Heart right ventricle (tissue), 16 donors: ENCODE measurements at regions not wholly inside any gene's neighbourhood (a gene's known extent, or its start where the extent isn't known, plus 50 kb on each side); places are given as distances from the start of the nearest gene placed in this dataset.

Source experiments
- ATAC-seq, 8 donors: fragments of 200-7000 bp; cut with Tn5 transposase; one replicate each; pipeline ENCODE4 v1.9.1; 2020; ENCODE audit warnings: mild to moderate bottlenecking in 8 of 8, moderate library complexity in 8 of 8, moderate number of reproducible peaks in 1 of 8
- DNase-seq, 2 donors: peaks; one replicate each; pipeline ENCODE4 v3.0.0-alpha.2; 2020
- H3K27ac ChIP-seq, 10 donors: fragments of 200-600 bp; sonication (generic) in 2 of 10; one replicate each; pipeline versions ENCODE4 v1.5.0 to v1.8.0; 2020 to 2022; ENCODE audit warnings: mild to moderate bottlenecking in 3 of 10
- H3K27me3 ChIP-seq, 7 donors: fragments of 200-600 bp; one replicate each; pipeline ENCODE4 v1.8.0; 2021 to 2022; ENCODE audit warnings: mild to moderate bottlenecking in 2 of 7
- H3K36me3 ChIP-seq, 9 donors: fragments of 200-600 bp; sonication (generic) in 1 of 9; one replicate each; pipeline versions ENCODE4 v1.5.0 to v1.8.0; 2020 to 2022; ENCODE audit warnings: mild to moderate bottlenecking in 2 of 9
- H3K4me1 ChIP-seq, 9 donors: fragments of 200-600 bp; sonication (generic) in 1 of 9; one replicate each; pipeline versions ENCODE4 v1.5.0 to v1.8.0; 2020 to 2022; ENCODE audit warnings: mild to moderate bottlenecking in 4 of 9
- H3K4me3 ChIP-seq, 10 donors: fragments of 200-600 bp; sonication (generic) in 2 of 10; one replicate each; pipeline versions ENCODE4 v1.5.0 to v1.8.0; 2020 to 2022; ENCODE audit warnings: mild to moderate bottlenecking in 7 of 10, moderate library complexity in 2 of 10
- H3K9me3 ChIP-seq, 11 donors: fragments of 200-600 bp in 10 of 11; sonication (generic) in 2 of 11; one replicate each; pipeline versions ENCODE4 v1.5.0 to v1.8.0; 2013 to 2022; ENCODE audit warnings: mild to moderate bottlenecking in 2 of 11, control low read depth in 1 of 11, moderate library complexity in 1 of 11
- WGBS, 2 donors: extraction: QIAGEN DNeasy Blood & Tissue Kit; methylation state at CpG; one replicate each; pipeline ENCODE4 v1.1.7; 2013; ENCODE audit warnings: inconsistent platforms in 1 of 2; 5-methylcytosine and 5-hydroxymethylcytosine counted together
- intact Hi-C, 10 donors: fragments of 100-400 bp; cut with DNase I; formaldehyde crosslinking; loops; one replicate each; pipeline versions ENCODE4 v1.11.1 to v1.14.2; 2022
- TF ChIP-seq, protein P1 (sequence below), 9 donors: fragments of 200-600 bp; sonication (generic) in 2 of 9; IDR thresholded peaks; one replicate each; pipeline versions ENCODE4 v1.5.0 to v1.8.0; 2021 to 2022; ENCODE audit warnings: antibody characterized with exemption in 9 of 9, mild to moderate bottlenecking in 5 of 9, moderate library complexity in 1 of 9
- donor health status: Arrhythmogenic right ventricular cardiomyopathy.
- donor health status: ischemic (EF 13 %, LVEDD 7.1; RV severe dilation, severe dysfunction).
- donor health status: healthy with polysubstance abuse.
- donor health status: DM: no; HTN: yes; CAD: no.
- donor health status: DM: no; HTN: no; CAD: no.
- donor health status: ischemic (EF 25% LVEDD 6.9; RV normal size, moderate dysfunction).
- donor health status: ischemic (EF 25% LVEDD 5.7; RV mildly dilated, moderate dysfunction).
- donor health status: healthy.
- donor health status: DM: yes; HTN: yes; CAD: no.
- donor health status: Ischemic cardiomyopathy.
- donor health status: ischemic (EF 35%, LVEDD 5.7; RV mildly dilated, moderate dysfunction).
- donor health status: nonischemic (EF 11% LVEDD 7.7; RV severe dilation, severe dysfunction).
- donor health status: DM: yes; HTN: yes; CAD: no.
- donor health status: PGD.
- donor health status: ischemic (EF 29% LVEDD 5.4; RV normal size, mild dysfunction).
- donor health status: nonischemic (EF 23%, LVEDD 6.1; RV moderate dilation, normal function).

DNA sequence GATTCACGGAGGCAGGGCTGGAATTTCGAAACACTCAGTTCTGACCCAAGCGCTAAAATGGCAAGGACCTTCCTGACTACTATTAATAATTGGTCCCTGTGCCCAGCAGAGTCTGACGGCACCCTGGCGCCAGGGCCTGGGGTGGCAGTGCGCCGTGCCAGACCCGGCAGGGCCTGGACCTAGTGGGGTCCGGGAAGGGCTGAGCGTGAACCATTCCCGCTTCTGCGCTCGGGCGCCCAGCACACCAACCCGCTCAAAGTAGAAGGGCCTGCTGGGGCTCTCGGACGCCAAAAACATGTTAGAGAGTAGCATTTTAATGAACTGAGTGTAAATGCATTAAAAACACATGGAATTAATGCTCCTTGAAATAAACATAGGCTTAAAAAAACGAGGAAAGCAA, 346.7 kb upstream of the SFRP2 start:
- DNase-seq (no peak), ATAC-seq (no peak)
- no peaks in the 10 kb centered on the region for H3K4me1 ChIP-seq
- no peaks in the 10 kb centered on the region for H3K36me3 ChIP-seq
- intact Hi-C loops = no loop called here
- TF ChIP-seq, protein P1, sequence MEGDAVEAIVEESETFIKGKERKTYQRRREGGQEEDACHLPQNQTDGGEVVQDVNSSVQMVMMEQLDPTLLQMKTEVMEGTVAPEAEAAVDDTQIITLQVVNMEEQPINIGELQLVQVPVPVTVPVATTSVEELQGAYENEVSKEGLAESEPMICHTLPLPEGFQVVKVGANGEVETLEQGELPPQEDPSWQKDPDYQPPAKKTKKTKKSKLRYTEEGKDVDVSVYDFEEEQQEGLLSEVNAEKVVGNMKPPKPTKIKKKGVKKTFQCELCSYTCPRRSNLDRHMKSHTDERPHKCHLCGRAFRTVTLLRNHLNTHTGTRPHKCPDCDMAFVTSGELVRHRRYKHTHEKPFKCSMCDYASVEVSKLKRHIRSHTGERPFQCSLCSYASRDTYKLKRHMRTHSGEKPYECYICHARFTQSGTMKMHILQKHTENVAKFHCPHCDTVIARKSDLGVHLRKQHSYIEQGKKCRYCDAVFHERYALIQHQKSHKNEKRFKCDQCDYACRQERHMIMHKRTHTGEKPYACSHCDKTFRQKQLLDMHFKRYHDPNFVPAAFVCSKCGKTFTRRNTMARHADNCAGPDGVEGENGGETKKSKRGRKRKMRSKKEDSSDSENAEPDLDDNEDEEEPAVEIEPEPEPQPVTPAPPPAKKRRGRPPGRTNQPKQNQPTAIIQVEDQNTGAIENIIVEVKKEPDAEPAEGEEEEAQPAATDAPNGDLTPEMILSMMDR (IDR thresholded peaks at IDR 0.05) = no peak
- no peaks in the 10 kb centered on the region for H3K9me3 ChIP-seq
- 93 to 94% methylated on average over 18 of the region's 18 CpGs for WGBS, 2 donors
- no peak overlapping the region for H3K27ac ChIP-seq
- H3K4me3 ChIP-seq = no peak overlapping the region
- H3K27me3 ChIP-seq = no peaks in the 10 kb centered on the region

DNA sequence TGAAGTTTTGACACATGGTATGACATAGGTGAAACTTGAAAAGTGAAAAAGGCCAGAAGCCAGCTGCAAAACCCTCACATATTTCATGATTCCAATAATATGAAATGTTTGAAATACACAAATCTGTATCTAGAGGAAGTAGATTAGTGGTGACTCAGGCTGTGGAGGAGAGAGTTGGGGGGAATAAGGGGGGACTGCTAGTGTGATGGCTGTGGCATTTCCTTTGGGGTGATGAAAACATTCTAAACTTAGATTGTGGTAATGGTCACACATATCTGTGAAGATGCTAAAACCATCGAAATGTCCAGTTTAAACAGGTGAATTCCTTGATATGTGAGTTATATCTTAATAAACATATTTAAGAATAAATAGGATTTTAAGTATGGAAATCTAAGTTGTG, 343.5 kb upstream of the SFRP2 start:
- H3K27ac ChIP-seq = no peak overlapping the region
- no peak for ATAC-seq

DNA sequence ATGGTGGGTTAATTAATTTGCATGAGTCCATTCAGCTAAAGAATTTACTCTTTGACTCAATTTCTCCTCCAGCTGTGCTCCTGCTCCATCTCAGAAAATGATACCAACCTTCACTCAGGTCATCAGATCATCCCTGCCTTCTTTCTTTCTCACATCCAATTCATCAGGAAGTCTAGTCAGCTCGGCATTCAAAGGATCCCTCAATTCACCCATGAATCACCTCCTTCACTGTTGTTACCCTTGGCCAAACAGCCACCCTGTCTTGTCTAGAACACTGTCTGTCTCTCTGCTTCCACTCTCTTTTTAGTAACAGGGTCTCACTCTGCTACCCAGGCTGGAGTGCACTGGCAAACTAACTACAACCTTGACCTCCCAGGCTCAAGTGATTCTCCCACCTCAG, 337.4 kb upstream of the SFRP2 start:
- 74 to 76% methylated on average over 1 of the region's 1 CpG for WGBS, 2 donors
- H3K4me1 ChIP-seq = no peaks in the 10 kb centered on the region
- TF ChIP-seq, protein P1 (IDR thresholded peaks at IDR 0.05) = no peak
- intact Hi-C loops = no loop called here
- ATAC-seq = no peak
- DNase-seq = no peak
- no peaks in the 10 kb centered on the region for H3K36me3 ChIP-seq
- H3K9me3 ChIP-seq = peaks cover 0 to 11% (median 0%) of the 10 kb centered on the region in 11 donors
- no peak overlapping the region for H3K27ac ChIP-seq
- H3K27me3 ChIP-seq = no peaks in the 10 kb centered on the region
- H3K4me3 ChIP-seq = no peak overlapping the region

More for the DNA sequence above, 343.5 kb upstream of the SFRP2 start:
- WGBS, 2 donors = 59 to 76% methylated on average over 1 of the region's 1 CpG
- H3K9me3 ChIP-seq = peaks cover 0 to 4% (median 0%) of the 10 kb centered on the region in 11 donors
- H3K4me3 ChIP-seq = no peak overlapping the region
- DNase-seq = no peak
- TF ChIP-seq, protein P1 (IDR thresholded peaks at IDR 0.05) = no peak
- H3K36me3 ChIP-seq = no peaks in the 10 kb centered on the region
- intact Hi-C loops = no loop called here
- no peaks in the 10 kb centered on the region for H3K27me3 ChIP-seq
- no peaks in the 10 kb centered on the region for H3K4me1 ChIP-seq

DNA sequence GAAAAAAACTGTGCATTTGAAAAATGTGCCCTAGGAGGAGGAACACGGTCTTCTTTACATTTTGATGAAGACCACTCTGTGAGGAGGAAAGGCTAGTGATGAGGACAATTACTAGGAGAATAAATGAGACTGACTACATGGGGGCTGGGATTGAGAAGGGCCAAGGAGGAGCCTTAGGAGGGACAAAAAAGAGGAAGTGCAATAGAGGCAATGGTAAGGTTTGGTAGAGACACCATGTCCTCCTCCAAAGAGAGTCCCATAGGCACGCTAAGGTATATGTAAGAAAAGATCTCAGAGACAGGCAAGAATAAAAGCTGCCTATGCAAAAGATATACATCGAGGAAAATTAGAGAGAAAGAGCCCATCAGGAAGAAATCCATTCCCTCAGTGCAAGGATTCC, 336.5 kb upstream of the SFRP2 start:
- no peak for ATAC-seq
- Histone ChIP-seq H3K4me1 (no peaks in the 10 kb centered on the region), H3K27ac (no peak overlapping the region), H3K36me3 (no peaks in the 10 kb centered on the region), H3K9me3 (peaks cover 0 to 11% (median 0%) of the 10 kb centered on the region in 11 donors), H3K4me3 (no peak overlapping the region), H3K27me3 (no peaks in the 10 kb centered on the region)
- TF ChIP-seq, protein P1 (IDR thresholded peaks at IDR 0.05) = no peak
- no peak for DNase-seq
- intact Hi-C loops = no loop called here
- 80 to 93% methylated on average over 3 of the region's 3 CpGs for WGBS, 2 donors
